Glomerular visceral epithelial cell (primary cell): ENCODE measurements at regions not wholly inside any gene's neighbourhood (a gene's known extent, or its start where the extent isn't known, plus 50 kb on each side); places are given as distances from the start of the nearest gene placed in this dataset.
"Not testable (repeated sequence)": the region's sequence is repeated elsewhere in the genome, so short reads cannot be mapped to it uniquely, and the experiment has no call there.

Source experiments
- DNase-seq: peaks from one replicate; pipeline ENCODE4 v3.0.0-alpha.2; 2016; ENCODE audit errors: extremely low spot score

DNA sequence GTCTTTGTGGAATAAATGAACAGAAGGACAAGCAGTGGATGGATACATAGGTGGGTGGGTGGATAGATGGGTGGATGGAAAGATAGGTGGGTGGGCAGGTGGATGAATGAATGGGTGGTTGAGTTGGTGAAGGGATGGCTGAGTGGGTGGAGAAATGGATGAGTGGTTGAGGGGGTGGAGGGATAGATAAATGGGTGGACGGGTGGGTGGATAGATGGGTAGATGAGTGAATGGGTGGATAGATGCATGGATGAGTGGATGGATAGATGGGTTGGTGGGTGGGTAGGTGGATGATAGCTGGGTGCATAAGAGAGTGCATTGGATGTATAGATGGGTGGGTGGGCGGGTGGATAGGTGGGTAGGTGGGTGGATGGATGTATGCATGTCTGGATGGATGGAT, 63.5 kb downstream of the UNC93B1 start:
- DNase-seq: not testable (repeated sequence)

DNA sequence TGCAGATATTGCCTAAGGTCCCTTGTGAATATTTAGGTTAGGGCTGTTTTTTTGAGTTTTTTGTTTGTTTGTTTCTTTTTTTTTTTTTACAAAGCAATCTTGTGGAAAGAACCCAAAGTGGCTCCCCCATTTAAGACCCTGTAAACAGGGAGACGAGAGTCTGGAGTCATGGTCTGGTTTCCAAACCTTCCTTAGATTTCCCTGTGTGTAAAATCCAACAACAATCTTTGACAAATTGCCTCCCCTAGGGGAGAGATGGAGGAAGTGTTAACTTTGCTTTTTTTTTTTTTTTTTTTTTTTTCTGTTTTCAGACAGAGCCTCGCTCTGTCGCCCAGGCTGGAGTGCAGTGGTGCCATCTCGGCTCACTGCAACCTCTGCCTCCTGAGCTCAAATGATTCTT, 64.9 kb downstream of the UNC93B1 start:
- not testable (repeated sequence) for DNase-seq

DNA sequence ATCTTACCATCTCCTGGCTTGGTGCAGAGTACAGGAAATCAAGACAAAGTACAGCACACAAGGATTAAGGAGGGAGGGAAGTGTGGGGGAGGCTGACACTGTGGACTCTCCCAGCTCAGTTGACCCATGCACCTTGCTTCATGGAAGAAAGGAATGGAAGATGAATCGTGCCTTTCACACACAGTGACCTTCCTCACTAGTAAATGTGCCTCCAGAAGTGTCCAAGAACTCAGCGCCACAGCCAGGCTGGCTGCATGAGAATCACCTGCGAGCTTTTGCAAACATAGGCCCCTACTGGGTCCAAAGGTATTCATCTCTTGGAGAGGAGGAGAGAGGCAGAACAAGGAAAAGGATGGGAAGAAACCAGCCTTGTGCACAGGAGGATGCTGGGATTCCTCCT, 65.5 kb downstream of the UNC93B1 start:
- DNase-seq: not testable (repeated sequence)

DNA sequence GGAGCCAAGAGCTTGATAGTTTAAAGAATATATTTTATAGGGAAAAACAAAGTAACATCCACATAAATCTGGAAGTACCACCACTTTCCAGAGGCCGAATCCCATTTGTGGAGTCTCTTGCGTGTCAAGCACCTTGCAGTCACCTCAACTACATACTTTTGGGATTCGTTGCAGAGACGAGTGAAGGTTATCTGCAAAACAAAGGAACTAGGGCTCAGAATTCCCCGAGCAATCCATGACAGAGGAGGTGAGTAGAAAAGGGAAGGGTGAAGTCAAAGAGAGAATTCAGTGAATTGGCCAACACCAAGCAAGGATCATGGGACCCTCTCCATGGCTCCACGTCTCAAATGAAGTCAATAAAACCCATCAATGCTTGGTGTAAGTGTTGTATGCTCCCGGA, 80.3 kb downstream of the UNC93B1 start:
- not testable (repeated sequence) for DNase-seq

DNA sequence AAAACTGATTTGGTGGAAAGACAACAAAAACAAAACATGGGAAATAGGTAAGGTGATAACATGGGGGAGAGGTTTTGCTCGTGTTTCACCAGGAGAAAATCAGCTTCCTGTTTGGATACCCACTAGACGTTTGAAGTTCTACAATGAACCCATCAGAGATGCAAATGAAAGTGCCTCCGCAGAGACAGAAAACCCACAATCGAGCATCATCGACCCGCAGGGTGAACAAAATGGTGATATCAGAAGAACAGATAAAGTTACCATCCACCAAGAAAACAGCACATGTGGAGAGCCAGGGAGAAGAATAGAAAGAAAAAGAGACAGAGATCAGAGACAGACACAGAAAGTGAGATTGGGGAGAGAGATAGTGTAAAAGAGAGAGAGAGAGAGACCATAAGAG, 83.4 kb downstream of the UNC93B1 start:
- DNase-seq: not testable (repeated sequence)

DNA sequence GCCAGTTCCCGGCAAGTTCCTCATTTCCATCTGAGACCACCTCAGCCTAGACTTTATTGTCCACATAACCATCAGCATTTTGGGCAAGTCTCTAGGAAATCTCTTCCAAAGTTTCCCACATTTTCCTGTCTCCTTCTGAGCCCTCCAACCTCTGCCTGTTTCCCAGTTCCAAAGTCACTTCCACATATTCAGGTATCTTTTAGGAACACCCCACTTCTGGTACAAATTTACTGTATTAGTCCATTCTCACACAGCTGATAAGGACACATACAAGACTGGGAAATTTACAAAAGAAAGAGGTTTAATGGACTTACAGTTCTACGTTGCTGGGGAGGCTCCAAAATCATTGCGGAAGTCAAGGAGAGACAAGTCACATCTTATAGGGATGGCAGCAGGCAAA, 91.7 kb downstream of the UNC93B1 start:
- not testable (repeated sequence) for DNase-seq

DNA sequence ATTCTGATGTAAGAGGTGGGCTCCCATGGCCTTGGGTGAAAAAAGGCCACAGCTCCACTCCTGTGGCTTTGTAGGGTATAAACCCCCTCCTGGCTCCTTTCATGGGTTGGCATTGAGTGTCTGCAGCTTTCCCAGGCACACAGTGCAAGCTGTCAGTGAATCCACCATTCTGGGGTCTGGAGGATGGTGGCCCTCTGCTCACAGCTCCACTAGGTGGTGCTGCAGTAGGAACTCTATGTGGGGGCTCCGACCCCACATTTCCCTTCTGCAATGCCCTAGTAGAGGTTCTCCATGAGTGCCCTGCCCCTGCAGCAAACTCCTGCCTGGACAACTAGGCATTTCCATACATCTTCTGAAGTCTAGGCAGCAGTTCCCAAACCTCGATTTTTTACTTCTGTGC, 92.7 kb downstream of the UNC93B1 start:
- DNase-seq: not testable (repeated sequence)

DNA sequence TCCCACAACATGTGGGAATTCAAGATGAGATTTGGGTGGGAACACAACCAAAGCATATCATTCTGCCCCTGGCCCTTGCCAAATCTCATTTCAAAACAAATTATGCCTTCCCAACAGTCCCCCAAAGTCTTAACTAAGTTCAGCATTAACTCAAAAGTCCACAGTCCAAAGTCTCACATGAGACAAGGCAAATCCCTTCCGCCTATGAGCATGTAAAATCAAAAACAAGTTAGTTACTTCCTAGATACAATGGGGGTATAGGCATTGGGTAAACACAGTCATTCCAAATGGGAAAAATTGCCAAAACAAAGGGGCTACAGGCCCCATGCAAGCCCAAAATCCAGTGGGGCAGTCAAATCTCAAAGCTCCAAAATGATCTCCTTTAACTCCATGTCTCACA, 93.1 kb downstream of the UNC93B1 start:
- DNase-seq: not testable (repeated sequence)

DNA sequence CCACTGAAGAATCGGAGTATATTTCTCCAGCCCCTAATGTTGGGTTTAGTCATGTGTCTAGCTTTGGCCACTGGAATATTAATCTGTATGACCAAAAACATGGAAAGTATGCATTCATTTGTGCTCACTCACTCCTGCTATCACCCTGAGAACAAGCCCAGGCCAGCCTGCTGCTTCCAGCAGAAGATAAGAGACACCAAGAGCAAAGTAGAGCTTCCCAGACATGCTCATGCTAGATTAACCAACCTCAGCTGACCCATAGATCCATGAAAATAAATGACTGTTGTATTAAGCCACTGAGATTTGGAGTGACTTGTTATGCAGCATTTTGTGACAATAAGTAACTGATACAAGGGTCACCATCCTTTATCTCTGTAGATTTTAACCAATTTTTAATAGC, 96.9 kb downstream of the UNC93B1 start:
- not testable (repeated sequence) for DNase-seq

DNA sequence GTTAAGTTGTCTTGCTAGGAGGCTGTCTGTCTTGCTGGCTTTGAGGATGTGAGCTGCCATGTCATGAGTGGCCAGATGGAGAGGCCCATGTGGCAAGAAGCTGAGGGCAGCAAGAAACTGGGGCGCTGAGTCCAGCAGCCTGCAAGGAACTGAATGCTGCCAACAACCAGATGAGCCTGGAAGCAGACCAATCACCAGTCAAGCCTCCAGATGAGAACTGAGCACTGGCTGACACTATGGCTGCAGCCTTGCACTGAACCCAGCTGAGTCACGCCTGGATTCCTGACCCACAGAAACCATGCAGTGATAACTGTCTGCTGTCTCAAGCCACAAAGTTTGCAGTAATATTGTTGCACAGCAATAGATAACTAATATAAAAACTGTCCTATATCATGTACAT, 104.4 kb downstream of the UNC93B1 start:
- DNase-seq: not testable (repeated sequence)

DNA sequence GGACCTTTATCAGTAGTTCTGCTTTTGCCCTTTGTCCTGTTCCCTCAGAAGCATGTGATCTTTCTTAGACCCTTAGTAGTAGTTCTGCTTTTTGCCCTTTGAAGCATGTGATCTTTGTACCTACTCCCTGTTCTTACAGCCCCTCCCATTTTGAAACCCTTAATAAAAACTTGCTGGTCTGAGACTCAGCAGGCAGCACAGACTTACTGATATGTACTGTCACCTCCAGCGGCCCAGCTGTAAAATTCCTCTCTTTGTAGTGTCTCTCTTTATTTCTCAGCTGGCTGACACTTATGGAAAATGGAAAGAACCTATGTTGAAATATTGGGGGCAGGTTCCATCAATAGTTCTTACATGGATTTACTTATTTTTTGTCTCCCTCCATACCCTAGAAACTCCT, 110.4 kb downstream of the UNC93B1 start:
- not testable (repeated sequence) for DNase-seq

DNA sequence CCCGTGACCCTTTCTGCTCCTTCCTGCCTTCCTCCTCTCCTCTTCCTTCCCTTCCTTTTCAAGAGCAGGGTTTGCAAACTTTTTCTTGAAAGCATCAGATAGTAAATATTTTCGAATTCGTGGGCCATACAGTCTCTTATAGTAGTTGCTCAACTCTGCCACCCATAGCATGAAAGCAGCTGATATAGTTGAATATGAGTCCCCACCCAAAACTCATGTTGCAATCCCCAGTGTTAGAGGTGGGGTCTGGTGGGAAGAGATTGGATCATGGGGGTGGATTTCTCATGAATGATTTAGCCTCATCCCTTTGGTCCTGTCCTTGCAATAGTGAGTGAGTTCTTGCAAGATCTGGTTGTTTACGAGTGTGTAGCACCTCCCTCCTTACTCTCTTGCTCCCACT, 114.3 kb downstream of the UNC93B1 start:
- not testable (repeated sequence) for DNase-seq

DNA sequence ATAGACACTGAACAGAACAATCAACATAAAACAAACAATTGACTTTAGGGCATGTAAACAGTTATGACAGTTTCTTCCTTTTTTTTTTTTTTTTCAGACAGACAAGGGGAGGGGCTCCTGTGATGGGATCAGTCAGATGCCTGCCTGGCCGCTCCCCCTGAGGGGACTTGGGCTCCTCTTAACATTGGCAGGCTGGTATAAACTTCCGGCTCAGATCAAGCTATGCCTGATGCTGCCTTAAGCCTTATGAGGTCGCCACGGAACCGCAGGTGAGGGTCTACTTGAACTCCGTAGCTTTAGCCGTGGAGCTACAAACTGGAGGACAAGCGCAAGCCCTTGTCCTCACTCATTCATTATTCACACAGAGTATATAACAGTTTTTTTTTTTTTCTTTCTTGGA, 115.8 kb downstream of the UNC93B1 start:
- not testable (repeated sequence) for DNase-seq

DNA sequence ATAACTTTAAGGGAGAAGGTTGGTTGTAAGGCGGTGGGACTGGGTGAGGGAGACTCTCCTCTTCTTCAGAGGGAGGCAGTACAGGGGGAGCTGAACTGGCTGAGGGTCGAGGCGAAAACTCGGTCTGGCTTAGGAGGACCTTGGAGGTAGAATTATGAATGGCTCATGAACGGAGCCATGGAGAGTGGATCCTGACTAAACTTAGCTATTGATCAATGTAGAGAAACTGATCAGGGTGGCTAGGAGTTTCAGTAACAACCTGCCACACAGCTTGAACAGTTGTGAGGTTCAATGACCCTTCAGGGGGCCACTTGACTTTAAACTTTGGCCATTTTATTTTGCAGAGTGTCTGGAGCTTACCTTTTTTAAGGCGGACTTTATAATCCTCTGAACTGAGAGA, 117.2 kb downstream of the UNC93B1 start:
- not testable (repeated sequence) for DNase-seq

DNA sequence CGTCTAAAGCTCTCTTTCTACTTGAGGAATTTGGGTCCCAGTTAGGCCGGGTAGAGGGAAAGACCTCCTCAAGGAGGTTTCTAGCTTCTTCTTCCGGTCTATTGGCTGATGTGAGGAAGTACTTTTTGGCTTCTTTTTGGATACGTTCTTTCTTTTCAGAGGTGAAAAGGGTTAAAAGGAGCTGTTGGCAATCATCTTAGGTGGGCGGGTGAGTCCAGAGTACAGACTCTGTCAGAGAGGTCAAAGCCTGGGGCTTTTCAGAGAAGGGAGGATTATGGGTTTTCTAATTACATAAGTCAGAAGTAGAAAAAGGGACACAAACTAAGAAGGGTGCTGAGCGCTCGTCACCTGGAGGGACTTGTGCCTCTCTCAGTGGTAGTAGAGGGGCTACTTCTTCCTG, 117.7 kb downstream of the UNC93B1 start:
- DNase-seq: not testable (repeated sequence)

DNA sequence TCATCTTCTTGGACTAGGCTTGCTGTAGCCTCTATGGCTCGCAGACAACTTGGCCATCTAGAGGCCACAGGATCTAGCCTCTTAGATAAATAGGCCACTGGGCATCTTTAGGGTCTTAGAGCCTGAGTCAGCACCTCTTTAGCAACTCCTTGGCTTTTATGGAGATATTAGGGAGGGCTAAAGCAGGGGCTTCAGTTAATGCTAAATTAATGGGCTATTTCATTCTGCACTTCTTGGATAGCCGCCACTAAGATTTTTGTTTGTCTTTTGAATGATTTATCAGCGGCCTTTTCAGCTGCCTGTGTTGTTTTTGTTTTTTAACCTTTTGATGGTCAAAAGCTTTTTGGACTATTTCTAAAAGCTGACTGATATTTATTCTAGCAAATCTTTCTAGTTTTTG, 118.3 kb downstream of the UNC93B1 start:
- not testable (repeated sequence) for DNase-seq

DNA sequence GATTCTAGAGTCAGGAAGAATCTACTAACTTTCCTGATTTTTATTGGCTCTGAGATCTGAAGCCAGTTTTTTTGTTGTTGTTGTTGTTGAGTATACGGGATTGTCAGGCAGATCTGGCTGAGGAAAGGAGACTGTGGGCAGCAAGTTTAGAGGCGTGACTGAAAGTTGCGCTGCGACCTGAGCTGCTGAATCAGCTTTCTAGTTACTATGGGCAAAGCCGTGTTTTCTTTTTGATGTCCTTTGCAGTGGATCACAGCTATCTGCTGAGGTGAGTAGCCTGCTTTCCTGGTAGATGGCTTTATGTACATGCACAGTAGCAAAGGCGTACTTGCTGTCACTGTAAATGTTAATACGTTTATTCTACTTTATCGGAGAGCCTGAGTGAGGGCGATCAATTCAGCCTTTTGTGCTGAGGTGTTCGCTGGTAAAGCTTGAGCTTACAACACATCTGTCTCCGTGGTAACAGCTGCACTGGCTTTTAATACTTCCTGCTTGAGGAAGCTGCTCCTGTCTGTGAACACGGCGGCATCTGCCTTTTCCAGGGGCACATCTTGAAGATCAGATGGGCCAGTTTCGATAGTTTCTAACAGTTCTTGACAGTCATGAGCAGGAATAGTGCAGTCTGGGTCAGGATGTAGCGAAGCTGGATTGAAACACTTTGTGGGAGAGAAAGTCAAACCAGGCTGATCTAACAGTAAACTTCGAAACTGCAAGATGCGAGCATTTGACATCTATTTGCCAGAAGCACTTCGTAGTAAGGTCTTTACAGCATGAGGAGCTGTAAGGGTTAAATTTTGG, 118.9 kb downstream of the UNC93B1 start:
- not testable (repeated sequence) for DNase-seq

DNA sequence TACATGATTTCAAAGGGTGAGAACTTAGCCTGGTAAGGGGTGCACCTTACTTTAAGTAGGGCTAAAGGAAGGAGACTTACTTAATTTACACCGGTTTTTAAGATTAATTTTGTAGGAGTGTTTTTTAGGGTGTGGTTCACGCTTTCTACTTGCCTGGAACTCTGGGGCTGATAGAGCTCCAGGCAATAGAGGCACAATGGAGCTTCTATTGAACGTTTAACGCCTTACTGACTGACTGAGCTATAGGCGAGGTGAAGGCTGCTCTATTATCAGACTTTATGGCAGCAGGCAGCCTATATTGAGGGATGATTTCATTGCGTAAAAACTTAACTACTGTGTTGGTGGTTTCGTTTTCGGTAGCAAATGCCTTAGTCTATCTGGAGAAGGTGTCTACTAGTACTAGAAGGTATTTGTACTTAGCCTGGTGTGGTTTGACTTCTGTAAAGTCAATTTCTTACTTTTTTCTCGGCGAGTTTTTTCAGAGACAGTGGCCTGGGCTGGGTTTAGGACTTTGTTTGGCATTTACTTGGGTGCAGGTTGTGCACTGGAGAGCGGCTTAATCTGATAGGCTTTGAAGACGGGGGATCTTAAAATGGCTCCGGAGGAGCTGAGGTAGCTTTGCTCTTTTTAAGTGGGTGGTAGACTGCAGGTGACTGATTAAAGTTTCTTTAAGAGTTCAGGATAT, 119.7 kb downstream of the UNC93B1 start:
- not testable (repeated sequence) for DNase-seq

DNA sequence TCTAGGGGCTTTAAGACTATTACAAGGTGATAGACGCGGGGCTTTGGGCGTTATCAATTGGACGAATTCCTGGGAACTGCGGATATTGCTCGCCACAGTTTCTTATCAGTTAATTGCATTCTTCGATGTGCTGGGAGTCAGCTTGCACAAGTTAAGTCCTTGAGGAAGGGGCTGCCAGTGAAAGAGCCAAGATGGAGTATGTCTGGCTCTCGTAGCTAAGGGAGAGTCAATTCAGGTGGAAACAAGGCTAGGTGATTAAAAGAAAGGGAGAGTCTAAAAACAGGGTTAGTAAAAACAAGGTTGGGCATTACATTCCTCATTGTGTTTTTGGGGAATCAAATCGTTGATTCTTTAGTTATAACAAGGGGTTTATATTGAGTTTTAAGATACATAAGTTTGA, 121.6 kb downstream of the UNC93B1 start:
- not testable (repeated sequence) for DNase-seq

DNA sequence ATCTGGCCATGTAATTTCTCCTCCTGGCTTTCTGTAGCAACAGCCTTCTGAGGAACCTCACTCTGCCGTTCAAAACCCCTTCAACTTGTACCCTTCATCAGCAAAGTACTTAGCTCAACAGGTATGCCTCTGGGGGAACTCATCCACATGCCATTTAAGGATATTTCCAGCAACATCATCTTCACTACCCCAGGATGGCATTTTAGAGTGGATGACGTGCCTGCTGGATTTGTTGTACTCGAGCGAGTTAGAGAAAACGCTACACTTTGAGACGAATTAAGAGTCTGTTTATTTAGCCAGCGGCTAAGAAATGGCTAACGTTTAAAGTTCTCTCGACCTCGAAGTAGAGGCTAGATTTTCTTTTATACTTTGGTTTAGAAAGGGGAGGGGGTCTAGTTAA, 122.1 kb downstream of the UNC93B1 start:
- DNase-seq: not testable (repeated sequence)

DNA sequence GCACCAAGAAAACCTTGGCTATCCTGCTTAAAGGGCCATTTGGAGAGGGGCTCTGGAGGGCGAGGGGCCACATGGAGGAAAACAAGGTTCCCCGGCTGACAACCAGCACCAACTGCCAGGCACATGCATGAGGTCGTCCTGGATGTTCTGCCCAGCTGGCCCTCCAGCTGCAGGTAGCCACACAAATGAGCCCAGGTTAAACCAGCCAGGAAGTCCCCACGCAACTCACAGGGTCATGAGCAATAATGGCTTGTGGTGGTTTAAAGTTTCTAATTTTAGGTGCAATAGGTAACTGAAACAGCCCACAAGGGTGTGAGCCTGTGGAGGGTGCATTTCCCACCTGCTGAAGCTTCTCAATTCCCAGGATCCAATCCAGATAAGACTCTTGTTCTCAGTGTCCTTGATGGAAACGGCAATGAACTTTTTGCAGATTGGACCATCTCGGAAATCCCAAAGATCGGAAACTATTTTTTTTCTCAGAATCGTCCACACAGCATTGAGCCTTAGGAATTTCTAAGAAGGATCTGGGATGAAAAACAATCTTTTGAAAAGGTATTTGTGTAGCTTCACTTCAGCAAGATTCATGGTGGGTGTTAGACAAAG, 123.2 kb downstream of the UNC93B1 start:
- DNase-seq: not testable (repeated sequence)

DNA sequence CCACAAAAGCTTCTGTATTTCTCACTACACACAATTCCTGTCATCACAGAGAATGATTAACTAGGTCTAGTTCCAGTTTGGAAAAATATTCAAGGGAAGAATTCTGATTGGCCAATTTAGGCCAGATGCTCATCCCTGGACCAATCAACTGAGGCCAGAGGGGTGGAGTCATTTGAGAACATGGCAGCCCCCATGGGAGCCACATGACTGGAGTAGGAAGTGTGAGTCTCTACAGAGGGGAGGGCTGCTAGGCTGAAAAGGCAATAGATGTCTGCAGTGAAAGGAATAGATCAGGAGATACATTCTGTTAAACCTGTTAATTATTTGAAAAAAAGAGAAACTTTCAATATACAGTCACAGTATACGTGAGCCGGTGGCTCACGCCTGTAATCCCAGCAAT, 125.2 kb downstream of the UNC93B1 start:
- DNase-seq: not testable (repeated sequence)

DNA sequence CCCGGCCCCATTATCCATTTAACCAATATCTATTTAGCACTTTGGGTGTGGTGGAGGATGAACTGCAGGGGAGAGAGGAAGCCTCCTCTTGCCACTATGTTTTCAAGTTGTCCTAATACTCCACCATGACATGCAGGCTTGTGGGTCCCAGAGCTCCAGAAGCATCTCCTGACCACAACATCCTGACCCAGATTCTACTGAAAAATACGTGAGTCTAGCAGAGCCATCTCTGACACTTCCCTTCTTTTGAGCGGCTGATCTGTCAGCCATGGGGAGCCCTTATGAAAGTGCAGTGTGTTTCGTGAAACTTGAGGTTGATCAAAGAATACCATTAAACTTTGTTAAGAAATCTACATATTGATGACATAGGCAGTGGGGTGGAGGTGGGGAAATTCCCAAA, 126.6 kb downstream of the UNC93B1 start:
- not testable (repeated sequence) for DNase-seq
